Ovary (tissue), 7 donors: ENCODE measurements at regions not wholly inside any gene's neighbourhood (a gene's known extent, or its start where the extent isn't known, plus 50 kb on each side); places are given as distances from the start of the nearest gene placed in this dataset.

Experiments
- DNase-seq, 5 donors: peaks; one replicate each; pipeline ENCODE4 v3.0.0-alpha.2; 2019 to 2020
- H3K27ac ChIP-seq, 2 donors: fragments of 200-600 bp; one replicate each; pipeline versions ENCODE4 v1.5.1 to v1.8.0; 2019 to 2022
- H3K27me3 ChIP-seq: fragments of 200-600 bp; one replicate; pipeline ENCODE4 v1.8.0; 2022
- H3K36me3 ChIP-seq: fragments of 200-600 bp; sonication (generic); one replicate; pipeline ENCODE4 v1.5.1; 2019
- H3K4me1 ChIP-seq: one replicate; pipeline ENCODE4 v1.8.1; 2013; ENCODE audit warnings: mild to moderate bottlenecking, moderate library complexity; ENCODE audit not compliant: insufficient read depth
- H3K4me3 ChIP-seq: fragments of 200-600 bp; sonication (generic); one replicate; pipeline ENCODE4 v1.5.1; 2017
- H3K9me3 ChIP-seq, 2 donors: fragments of 200-600 bp in 1 of 2; sonication (generic) in 1 of 2; one replicate each; pipeline versions ENCODE4 v1.5.1 to v1.8.1; 2013 to 2019; ENCODE audit warnings: mild to moderate bottlenecking in 1 of 2, moderate library complexity in 1 of 2
- CTCF ChIP-seq, 3 donors: fragments of 450-650 bp in 2 of 3; fragments of 200-600 bp in 1 of 3; IDR thresholded peaks; one replicate each; pipeline versions ENCODE4 v1.5.1 to v1.8.0; 2016 to 2022; ENCODE audit warnings: antibody characterized with exemption in 3 of 3, mild to moderate bottlenecking in 1 of 3
- EP300 ChIP-seq: sonication (generic); formaldehyde crosslinking; IDR thresholded peaks from one replicate; pipeline ENCODE4 v1.6.1; 2017; ENCODE audit warnings: antibody characterized with exemption
- POLR2A ChIP-seq: fragments of 450-650 bp; IDR thresholded peaks from one replicate; pipeline ENCODE4 v1.6.1; 2017; ENCODE audit warnings: antibody characterized with exemption, mild to moderate bottlenecking, moderate library complexity
- WGBS, 3 donors: extraction: QIAGEN DNeasy Blood & Tissue Kit in 1 of 3; methylation state at CpG; one replicate each; pipeline versions ENCODE4 v1.1.5 to v1.1.7; 2013 to 2017; 5-methylcytosine and 5-hydroxymethylcytosine counted together
- intact Hi-C, 4 donors: fragments of 100-400 bp; cut with DNase I; formaldehyde crosslinking; loops; one replicate each; pipeline versions ENCODE4 v1.11.0 to v1.15.1; 2022 to 2023
- donor health status: DM: no; HTN: no; CAD: no; lungs with moderate emphysema.
- donor health status: DM: no; HTN: no; CAD: no.
- donor health status: Bipolar disorder and iron deficiency.
- donor health status: DM: no; HTN: no; CAD: no.
- donor health status: DM: yes; HTN: yes; CAD: no.

- Histone ChIP-seq H3K36me3 (no peaks in the 10 kb centered on the region), H3K9me3 (no peaks in the 10 kb centered on the region), H3K27ac (no peak overlapping the region), H3K27me3 (no peaks in the 10 kb centered on the region), H3K4me1 (no peaks in the 10 kb centered on the region), H3K4me3 (no peak overlapping the region)
- DNase-seq = no peak
- 96 to 99% (median 97%) methylated on average over 3 of the region's 3 CpGs for WGBS, 3 donors
- TF ChIP-seq CTCF (IDR thresholded peaks at IDR 0.05) (no peak), POLR2A (no peak), EP300 (no peak)
- intact Hi-C loops = no loop called here
Measured at GRCh38 chr2:234708717-234709116, 211.8 kb upstream of the ARL4C start.

- no peaks in the 10 kb centered on the region for H3K9me3 ChIP-seq
- WGBS, 3 donors = 64 to 81% (median 76%) methylated on average over 10 of the region's 10 CpGs
- no peak for TF ChIP-seq EP300
- no peak for TF ChIP-seq POLR2A
- no peak for TF ChIP-seq CTCF (IDR thresholded peaks at IDR 0.05)
- DNase-seq = no peak
- H3K27me3 ChIP-seq = no peaks in the 10 kb centered on the region
- no peak overlapping the region for H3K27ac ChIP-seq
- H3K4me3 ChIP-seq = no peak overlapping the region
- H3K4me1 ChIP-seq = no peaks in the 10 kb centered on the region
- H3K36me3 ChIP-seq = no peaks in the 10 kb centered on the region
- intact Hi-C loops = no loop called here
Measured at GRCh38 chr2:234708091-234708683, 211.3 kb upstream of the ARL4C start.

- H3K36me3 ChIP-seq = no peaks in the 10 kb centered on the region
- H3K4me1 ChIP-seq = no peaks in the 10 kb centered on the region
- no peak overlapping the region for H3K27ac ChIP-seq
- no peak overlapping the region for H3K4me3 ChIP-seq
- no peaks in the 10 kb centered on the region for H3K27me3 ChIP-seq
- no peaks in the 10 kb centered on the region for H3K9me3 ChIP-seq
- 90 to 98% (median 96%) methylated on average over 3 of the region's 3 CpGs for WGBS, 3 donors
- intact Hi-C loops = no loop called here
- DNase-seq = no peak
- TF ChIP-seq EP300 = no peak
- TF ChIP-seq CTCF (IDR thresholded peaks at IDR 0.05) = no peak
- TF ChIP-seq POLR2A = no peak
Measured at GRCh38 chr2:234706086-234706485, 209.2 kb upstream of the ARL4C start.

- WGBS, 3 donors = 91 to 94% (median 93%) methylated on average over 3 of the region's 3 CpGs
- intact Hi-C loops = no loop called here
- H3K9me3 ChIP-seq = no peaks in the 10 kb centered on the region
- no peak for DNase-seq
- TF ChIP-seq POLR2A (no peak), CTCF (IDR thresholded peaks at IDR 0.05) (no peak), EP300 (no peak)
- H3K36me3 ChIP-seq = no peaks in the 10 kb centered on the region
- no peak overlapping the region for H3K4me3 ChIP-seq
- H3K27me3 ChIP-seq = no peaks in the 10 kb centered on the region
- no peak overlapping the region for H3K27ac ChIP-seq
- H3K4me1 ChIP-seq = no peaks in the 10 kb centered on the region
Measured at GRCh38 chr2:234705108-234705507, 208.2 kb upstream of the ARL4C start.
